Neural progenitor cell (in vitro differentiated cells): ENCODE measurements at regions not wholly inside any gene's neighbourhood (a gene's known extent, or its start where the extent isn't known, plus 50 kb on each side); places are given as distances from the start of the nearest gene placed in this dataset.

ENCODE experiments used
- DNase-seq: peaks from one replicate; pipeline ENCODE4 v3.0.0-alpha.2; 2016; ENCODE audit warnings: low spot score
- H2AFZ ChIP-seq: fragments of 200-600 bp; sonication (generic); replicated peaks from 2 replicates; pipeline ENCODE4 v1.6.1; 2016; ENCODE audit warnings: antibody characterized with exemption
- H3F3A ChIP-seq: fragments of 200-600 bp; sonication (generic); 2 replicates; pipeline ENCODE4 v1.6.1; 2016; ENCODE audit warnings: antibody characterized with exemption, low read depth
- H3K27ac ChIP-seq: fragments of 200-600 bp; sonication (generic); 2 replicates; pipeline ENCODE4 v1.5.1; 2016; ENCODE audit warnings: mild to moderate bottlenecking
- H3K27me3 ChIP-seq: fragments of 200-600 bp; sonication (generic); 2 replicates; pipeline ENCODE4 v1.6.1; 2016; ENCODE audit warnings: mild to moderate bottlenecking, moderate library complexity
- H3K36me3 ChIP-seq: fragments of 200-600 bp; sonication (generic); 2 replicates; pipeline ENCODE4 v1.5.1; 2016
- H3K4me1 ChIP-seq: fragments of 200-600 bp; sonication (generic); 2 replicates; pipeline ENCODE4 v1.6.1; 2016; ENCODE audit warnings: mixed run types
- H3K4me2 ChIP-seq: fragments of 200-600 bp; sonication (generic); 2 replicates; pipeline ENCODE4 v1.6.1; 2016
- H3K4me3 ChIP-seq: fragments of 200-600 bp; sonication (generic); 2 replicates; pipeline ENCODE4 v1.5.1; 2016
- H3K79me2 ChIP-seq: fragments of 200-600 bp; sonication (generic); 2 replicates; pipeline ENCODE4 v1.6.1; 2016; ENCODE audit warnings: low read depth
- H3K9ac ChIP-seq: fragments of 200-600 bp; sonication (generic); 2 replicates; pipeline ENCODE4 v1.6.1; 2016
- H3K9me3 ChIP-seq: fragments of 200-600 bp; sonication (generic); 2 replicates; pipeline ENCODE4 v1.5.1; 2016; ENCODE audit warnings: low read depth
- H4K20me1 ChIP-seq: fragments of 200-600 bp; sonication (generic); 2 replicates; pipeline ENCODE4 v1.6.1; 2016; ENCODE audit warnings: low read depth
- H3K27ac Mint-ChIP-seq: 3 replicates; pipeline ENCODE4 v1.8.0; 2021; ENCODE audit warnings: mixed read lengths
- H3K27me3 Mint-ChIP-seq: 2 replicates; pipeline ENCODE4 v1.8.0; 2022; ENCODE audit warnings: low read depth, mild to moderate bottlenecking, inconsistent platforms, moderate library complexity, mixed read lengths; ENCODE audit not compliant: insufficient read depth
- H3K36me3 Mint-ChIP-seq: 3 replicates; pipeline ENCODE4 v1.8.0; 2021; ENCODE audit warnings: mixed read lengths
- H3K4me1 Mint-ChIP-seq: 3 replicates; pipeline ENCODE4 v1.8.0; 2021; ENCODE audit warnings: mixed read lengths
- H3K4me3 Mint-ChIP-seq: 3 replicates; pipeline ENCODE4 v1.8.0; 2021; ENCODE audit warnings: mild to moderate bottlenecking, moderate library complexity, mixed read lengths
- H3K9me3 Mint-ChIP-seq: 3 replicates; pipeline ENCODE4 v1.8.0; 2020; ENCODE audit warnings: mixed read lengths
- EZH2 ChIP-seq: fragments of 200-600 bp; sonication (generic); IDR thresholded peaks from 2 replicates; pipeline ENCODE4 v1.6.1; 2017; ENCODE audit warnings: antibody characterized with exemption, mild to moderate bottlenecking, moderate library complexity
- EZH2phosphoT487 ChIP-seq: fragments of 200-600 bp; sonication (generic); IDR thresholded peaks from 2 replicates; pipeline ENCODE4 v1.6.1; 2017; ENCODE audit warnings: antibody characterized with exemption
- TF ChIP-seq, protein P1 (sequence below): fragments of 200-600 bp; sonication (generic); IDR thresholded peaks from 2 replicates; pipeline ENCODE4 v1.5.1; 2017; ENCODE audit warnings: antibody characterized with exemption, mild to moderate bottlenecking

- H3K27ac ChIP-seq, result no peak overlapping the region
- H3K27ac Mint-ChIP-seq, result no peak overlapping the region
- no peaks in the 10 kb centered on the region for H3K27me3 ChIP-seq
- H3K27me3 Mint-ChIP-seq, result no peaks in the 10 kb centered on the region
- no peak overlapping the region for H3K4me2 ChIP-seq
- H3K9me3 ChIP-seq, result no peaks in the 10 kb centered on the region
- no peaks in the 10 kb centered on the region for H3K4me1 Mint-ChIP-seq
- no peak overlapping the region for H3K4me3 Mint-ChIP-seq
- no peaks in the 10 kb centered on the region for H3K9me3 Mint-ChIP-seq
- H3K4me1 ChIP-seq, result no peaks in the 10 kb centered on the region
- H3K36me3 ChIP-seq, result no peaks in the 10 kb centered on the region
- H4K20me1 ChIP-seq, result no peaks in the 10 kb centered on the region
- no peaks in the 10 kb centered on the region for H3K36me3 Mint-ChIP-seq
- no peaks in the 10 kb centered on the region for H3F3A ChIP-seq
- no peak for DNase-seq
- no peaks in the 10 kb centered on the region for H3K79me2 ChIP-seq
- H3K4me3 ChIP-seq, result no peak overlapping the region
- no peak overlapping the region for H3K9ac ChIP-seq
- no peak overlapping the region for H2AFZ ChIP-seq
- TF ChIP-seq EZH2phosphoT487 (no peak), EZH2 (no peak)
- TF ChIP-seq, protein P1, sequence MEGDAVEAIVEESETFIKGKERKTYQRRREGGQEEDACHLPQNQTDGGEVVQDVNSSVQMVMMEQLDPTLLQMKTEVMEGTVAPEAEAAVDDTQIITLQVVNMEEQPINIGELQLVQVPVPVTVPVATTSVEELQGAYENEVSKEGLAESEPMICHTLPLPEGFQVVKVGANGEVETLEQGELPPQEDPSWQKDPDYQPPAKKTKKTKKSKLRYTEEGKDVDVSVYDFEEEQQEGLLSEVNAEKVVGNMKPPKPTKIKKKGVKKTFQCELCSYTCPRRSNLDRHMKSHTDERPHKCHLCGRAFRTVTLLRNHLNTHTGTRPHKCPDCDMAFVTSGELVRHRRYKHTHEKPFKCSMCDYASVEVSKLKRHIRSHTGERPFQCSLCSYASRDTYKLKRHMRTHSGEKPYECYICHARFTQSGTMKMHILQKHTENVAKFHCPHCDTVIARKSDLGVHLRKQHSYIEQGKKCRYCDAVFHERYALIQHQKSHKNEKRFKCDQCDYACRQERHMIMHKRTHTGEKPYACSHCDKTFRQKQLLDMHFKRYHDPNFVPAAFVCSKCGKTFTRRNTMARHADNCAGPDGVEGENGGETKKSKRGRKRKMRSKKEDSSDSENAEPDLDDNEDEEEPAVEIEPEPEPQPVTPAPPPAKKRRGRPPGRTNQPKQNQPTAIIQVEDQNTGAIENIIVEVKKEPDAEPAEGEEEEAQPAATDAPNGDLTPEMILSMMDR, result no peak
These were observed 159.8 kb downstream of the PLPPR4 start for GRCh38 chr1:99424087-99424486.

- no peaks in the 10 kb centered on the region for H3F3A ChIP-seq
- TF ChIP-seq EZH2phosphoT487 (no peak), EZH2 (no peak)
- TF ChIP-seq, protein P1, result no peak
- H3K9me3 ChIP-seq, result no peaks in the 10 kb centered on the region
- H3K36me3 ChIP-seq, result no peaks in the 10 kb centered on the region
- H3K9ac ChIP-seq, result no peak overlapping the region
- Mint-ChIP-seq H3K27me3 (no peaks in the 10 kb centered on the region), H3K4me1 (no peaks in the 10 kb centered on the region), H3K36me3 (no peaks in the 10 kb centered on the region), H3K27ac (no peak overlapping the region), H3K9me3 (no peaks in the 10 kb centered on the region), H3K4me3 (no peak overlapping the region)
- H3K27me3 ChIP-seq, result no peaks in the 10 kb centered on the region
- no peak for DNase-seq
- no peak overlapping the region for H3K27ac ChIP-seq
- no peak overlapping the region for H3K4me2 ChIP-seq
- no peaks in the 10 kb centered on the region for H4K20me1 ChIP-seq
- no peaks in the 10 kb centered on the region for H3K4me1 ChIP-seq
- H3K4me3 ChIP-seq, result no peak overlapping the region
- no peaks in the 10 kb centered on the region for H3K79me2 ChIP-seq
- no peak overlapping the region for H2AFZ ChIP-seq
These were observed 165.5 kb downstream of the PLPPR4 start for GRCh38 chr1:99429754-99430153.

DNA sequence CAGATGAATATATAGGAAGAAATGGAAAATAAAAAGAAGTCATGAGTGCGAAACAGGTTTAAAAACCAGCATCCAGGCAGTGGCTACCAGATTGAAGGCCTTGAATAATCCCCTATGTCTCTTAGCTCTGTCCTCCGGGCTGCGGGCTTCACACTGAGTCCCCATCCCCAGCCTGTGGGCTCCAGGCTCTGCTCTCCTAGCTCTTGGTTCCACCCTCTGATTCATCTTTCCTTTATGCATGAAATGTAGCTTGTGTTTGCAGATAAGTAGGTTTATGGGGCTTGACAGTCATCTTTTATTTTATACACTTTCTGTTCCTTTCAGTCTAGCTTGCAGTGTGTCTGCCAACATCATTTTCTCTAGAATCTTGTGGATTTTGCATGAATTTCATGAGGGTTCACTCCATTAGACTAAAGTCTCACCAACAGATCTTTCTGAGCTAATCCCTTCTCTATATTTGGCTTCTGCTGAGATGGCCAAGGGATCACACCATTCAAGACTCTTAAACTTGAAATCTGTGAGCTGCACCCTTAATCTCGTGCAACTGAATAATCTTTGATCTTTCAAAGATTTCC lies 174.5 kb downstream of the PLPPR4 start:
- Mint-ChIP-seq H3K9me3 (no peaks in the 10 kb centered on the region), H3K27me3 (no peaks in the 10 kb centered on the region), H3K36me3 (no peaks in the 10 kb centered on the region), H3K4me1 (peaks cover 6% of the 10 kb centered on the region), H3K27ac (no peak overlapping the region), H3K4me3 (no peak overlapping the region)
- no peak overlapping the region for H3K4me3 ChIP-seq
- no peak for TF ChIP-seq EZH2
- TF ChIP-seq, protein P1, result no peak
- no peak overlapping the region for H3K9ac ChIP-seq
- H3K36me3 ChIP-seq, result no peaks in the 10 kb centered on the region
- H3K79me2 ChIP-seq, result no peaks in the 10 kb centered on the region
- no peak overlapping the region for H3K4me2 ChIP-seq
- no peaks in the 10 kb centered on the region for H4K20me1 ChIP-seq
- H3K27me3 ChIP-seq, result no peaks in the 10 kb centered on the region
- H3K27ac ChIP-seq, result no peak overlapping the region
- no peak overlapping the region for H2AFZ ChIP-seq
- H3F3A ChIP-seq, result no peaks in the 10 kb centered on the region
- no peaks in the 10 kb centered on the region for H3K4me1 ChIP-seq
- H3K9me3 ChIP-seq, result no peaks in the 10 kb centered on the region
- no peak for DNase-seq
